Ovary (tissue), 3 donors: ENCODE measurements at regions not wholly inside any gene's neighbourhood (a gene's known extent, or its start where the extent isn't known, plus 50 kb on each side); places are given as distances from the start of the nearest gene placed in this dataset.

Experiments used
- CTCF ChIP-seq, 3 donors: fragments of 450-650 bp in 2 of 3; fragments of 200-600 bp in 1 of 3; IDR thresholded peaks; one replicate each; pipeline versions ENCODE4 v1.5.1 to v1.8.0; 2016 to 2022; ENCODE audit warnings: antibody characterized with exemption in 3 of 3, mild to moderate bottlenecking in 1 of 3
- EP300 ChIP-seq: sonication (generic); formaldehyde crosslinking; IDR thresholded peaks from one replicate; pipeline ENCODE4 v1.6.1; 2017; ENCODE audit warnings: antibody characterized with exemption
- donor health status: DM: no; HTN: no; CAD: no.

- TF ChIP-seq CTCF (IDR thresholded peaks at IDR 0.05), result no peak
- no peak for TF ChIP-seq EP300
Observed at GRCh38 chr2:198277181-198277580, 472.8 kb downstream of the PLCL1 start.
